DMS153 (cell line): ENCODE measurements at regions not wholly inside any gene's neighbourhood (a gene's known extent, or its start where the extent isn't known, plus 50 kb on each side); places are given as distances from the start of the nearest gene placed in this dataset.

Experiments used
- DNase-seq: peaks from one replicate; lab custom pipeline; 2025; lab: John Stamatoyannopoulos, UW

DNA sequence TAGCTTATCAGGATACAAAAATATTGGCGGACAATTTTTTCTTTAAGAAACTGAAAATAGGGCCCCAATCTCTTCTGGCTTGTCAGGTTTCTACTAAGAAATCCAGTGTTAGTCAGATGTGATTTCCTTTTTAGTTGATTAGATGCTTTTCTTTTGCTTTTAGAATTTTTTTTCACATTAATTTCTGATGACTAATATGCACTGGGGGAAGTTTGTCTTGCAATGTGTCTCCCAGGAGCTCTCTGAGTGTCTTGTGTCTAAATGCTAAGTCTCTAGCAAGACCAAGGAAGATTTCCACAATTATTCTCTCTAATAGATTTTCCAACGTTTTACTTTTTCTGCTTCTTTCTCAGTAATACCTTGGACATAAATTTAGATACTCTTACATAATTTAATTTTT is 559.8 kb upstream of the TYRP1 start:
- no peak for DNase-seq

GRCh38 chr9:12141422-12141821 is 551.8 kb upstream of the TYRP1 start:
- DNase-seq = no peak

DNA sequence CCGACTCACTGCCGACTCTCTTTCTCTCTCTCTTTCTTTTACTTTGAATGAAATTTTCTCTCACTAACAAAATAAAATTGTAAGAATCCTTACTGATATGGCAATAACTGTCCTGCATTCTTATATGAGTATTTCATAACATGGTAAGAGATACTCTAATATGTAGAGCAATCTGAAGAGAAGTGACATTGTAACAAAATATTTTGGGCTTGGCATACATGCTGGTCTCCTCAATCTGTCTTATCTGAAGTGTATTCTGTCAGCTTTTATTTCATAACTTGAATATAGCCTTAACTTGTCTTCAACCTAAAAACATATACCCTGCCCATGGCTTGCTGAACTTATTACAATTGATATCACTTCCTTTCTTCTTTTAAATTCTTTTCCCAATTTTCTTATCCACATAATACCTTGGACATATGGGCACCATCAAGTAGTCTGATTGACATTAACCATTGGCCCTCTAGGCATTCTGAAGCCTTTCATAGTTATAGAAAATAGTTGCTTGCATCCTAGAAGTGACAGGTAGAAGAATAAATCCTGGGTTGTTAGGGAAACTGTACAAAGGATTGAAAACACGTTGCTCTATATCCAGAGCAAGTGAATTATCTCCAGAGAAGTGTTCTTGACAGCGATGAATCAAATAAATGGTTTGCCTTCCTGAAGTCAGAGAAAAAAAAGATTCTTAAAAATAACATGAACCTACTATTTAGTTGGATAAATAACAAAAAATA is 537.6 kb upstream of the TYRP1 start:
- DNase-seq = no peak

GRCh38 chr9:12162181-12162815 is 530.9 kb upstream of the TYRP1 start:
- no peak for DNase-seq

DNA sequence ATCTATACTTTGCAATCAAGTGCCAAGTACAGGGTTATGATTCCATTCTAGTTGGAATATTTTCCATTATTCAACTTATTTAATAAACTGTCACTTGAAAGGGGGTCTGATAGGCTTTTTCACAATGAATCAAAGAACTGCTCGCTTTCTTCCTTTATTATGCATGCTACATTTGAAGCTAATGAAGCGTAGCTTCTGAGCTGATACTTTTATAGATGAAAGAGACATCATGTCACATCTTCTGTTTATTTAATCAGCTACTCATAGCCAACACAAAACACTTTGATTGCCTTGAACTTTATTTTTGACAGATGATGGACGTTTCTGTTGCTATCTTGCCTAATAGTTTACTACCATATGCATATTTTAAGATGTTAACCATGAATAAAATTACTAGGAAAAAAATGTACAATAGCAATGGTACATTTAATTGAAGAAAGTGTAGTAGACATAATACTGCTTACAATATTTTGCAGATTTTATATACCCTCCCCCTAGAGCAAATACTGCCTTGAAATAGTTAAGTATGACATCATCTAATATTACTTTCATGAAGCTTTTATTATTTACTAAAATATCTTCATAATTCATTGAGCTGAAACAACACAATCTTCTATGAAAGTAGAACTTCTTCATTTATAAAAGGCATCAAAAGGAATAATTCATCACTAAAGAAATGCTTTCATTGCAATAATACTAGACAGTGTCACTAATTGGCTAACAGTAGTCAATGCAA is 529.3 kb upstream of the TYRP1 start:
- DNase-seq = no peak

DNA sequence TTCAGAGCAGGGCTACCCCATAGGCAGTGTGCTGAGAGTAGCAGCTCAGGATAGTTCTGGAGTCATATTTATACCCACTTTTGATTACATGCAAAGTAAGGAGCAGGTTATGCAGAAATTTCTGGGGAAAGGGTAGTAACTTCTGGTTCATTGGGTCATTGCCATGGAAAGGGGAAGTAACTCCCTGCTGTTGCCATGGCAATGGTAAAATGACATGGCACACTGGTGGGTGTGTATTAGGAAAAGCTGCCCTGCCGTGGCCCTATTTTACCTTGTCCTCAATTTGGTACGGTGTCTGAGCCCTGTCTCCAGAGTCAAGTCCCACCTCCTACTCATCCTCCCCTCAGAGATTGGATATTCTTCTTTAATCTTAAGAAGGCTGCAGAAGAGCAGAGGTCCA is 526.7 kb upstream of the TYRP1 start:
- DNase-seq = no peak

- DNase-seq = no peak
Observed at GRCh38 chr9:12170456-12170855, 522.7 kb upstream of the TYRP1 start.

GRCh38 chr9:12178634-12179033 is 514.6 kb upstream of the TYRP1 start:
- DNase-seq = no peak

DNA sequence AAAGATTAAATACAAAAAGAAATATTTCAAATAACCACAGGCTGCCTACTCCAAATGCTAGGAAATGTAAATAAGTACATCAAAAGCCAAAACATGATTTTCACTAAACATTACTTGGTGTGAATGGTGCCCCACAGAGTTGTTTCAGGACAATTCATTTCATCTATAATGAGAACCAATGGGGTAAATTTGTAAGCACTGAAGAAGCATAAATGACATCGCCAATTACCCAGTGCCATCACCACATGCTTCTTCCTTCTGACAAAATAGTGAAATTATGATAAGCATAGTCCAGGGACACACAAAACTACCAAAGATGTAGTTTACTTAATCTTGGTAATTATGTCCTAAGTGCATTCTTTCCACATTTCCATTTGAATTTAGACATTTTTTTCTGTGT is 510.4 kb upstream of the TYRP1 start:
- DNase-seq = no peak

- no peak for DNase-seq
Observed at GRCh38 chr9:12183321-12183720, 509.9 kb upstream of the TYRP1 start.

- DNase-seq = peak; percentile 6
Observed at GRCh38 chr9:12185856-12186255, 507.3 kb upstream of the TYRP1 start.

DNA sequence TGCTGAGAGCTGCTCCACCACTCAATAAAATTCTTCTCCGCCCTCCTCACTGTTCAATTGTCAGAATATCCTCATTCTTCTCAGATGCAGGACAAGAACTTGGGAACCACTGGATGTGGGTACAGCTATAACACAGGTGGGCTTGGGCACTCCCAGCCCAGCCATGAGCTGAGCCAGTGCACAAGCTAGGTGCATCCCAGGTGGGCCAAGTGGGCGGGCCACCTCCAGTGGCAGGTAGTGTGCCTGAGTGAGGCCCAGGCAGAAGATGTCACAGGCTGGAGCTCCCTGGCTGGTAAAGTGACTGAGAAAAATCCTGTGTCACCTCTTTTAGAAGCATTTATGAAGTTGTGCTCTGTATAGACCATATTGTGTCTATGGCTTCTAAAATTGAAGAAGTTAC is 501.6 kb upstream of the TYRP1 start:
- no peak for DNase-seq

DNA sequence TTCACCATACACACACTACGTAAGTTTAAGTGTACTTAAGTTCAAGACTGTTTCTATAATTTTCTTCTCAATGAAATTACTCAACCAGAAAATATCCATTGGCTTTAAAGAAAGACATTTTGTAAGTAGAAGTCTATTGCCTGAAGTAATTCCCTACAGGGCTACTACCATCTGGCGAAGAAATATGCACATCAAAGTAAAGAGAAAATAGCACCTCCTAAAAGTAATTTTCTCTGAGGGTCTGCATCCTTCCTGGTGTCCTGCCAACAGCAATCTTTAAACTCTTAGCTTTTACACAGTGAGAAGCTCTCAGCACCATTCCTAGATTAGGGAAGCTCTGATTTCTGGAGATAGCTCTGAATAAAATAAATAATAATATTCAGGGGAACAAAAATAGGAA is 498.5 kb upstream of the TYRP1 start:
- DNase-seq = no peak

GRCh38 chr9:12195456-12195855 is 497.7 kb upstream of the TYRP1 start:
- DNase-seq = no peak

DNA sequence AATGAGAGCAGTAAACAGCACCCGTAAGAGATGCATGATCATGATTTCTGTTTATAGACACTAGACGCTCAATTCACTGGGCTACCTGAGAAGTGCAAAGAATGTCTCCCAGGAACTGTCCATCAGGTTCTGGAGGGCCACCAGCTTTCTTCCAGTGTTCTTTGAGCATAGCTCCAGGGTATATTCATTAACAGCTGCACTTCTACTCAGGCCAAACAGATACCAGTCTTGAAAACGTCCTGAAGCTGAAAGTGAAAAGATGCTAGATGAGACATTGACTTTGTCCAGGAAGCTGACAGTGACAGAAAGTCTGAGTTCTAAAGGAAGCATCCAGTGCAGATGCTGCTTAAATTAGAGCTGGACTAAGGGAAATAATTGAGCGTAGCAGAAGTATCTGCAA is 488.7 kb upstream of the TYRP1 start:
- DNase-seq = no peak

- no peak for DNase-seq
Observed at GRCh38 chr9:12212860-12213259, 480.3 kb upstream of the TYRP1 start.

- DNase-seq = no peak
Observed at GRCh38 chr9:12221470-12221869, 471.7 kb upstream of the TYRP1 start.

DNA sequence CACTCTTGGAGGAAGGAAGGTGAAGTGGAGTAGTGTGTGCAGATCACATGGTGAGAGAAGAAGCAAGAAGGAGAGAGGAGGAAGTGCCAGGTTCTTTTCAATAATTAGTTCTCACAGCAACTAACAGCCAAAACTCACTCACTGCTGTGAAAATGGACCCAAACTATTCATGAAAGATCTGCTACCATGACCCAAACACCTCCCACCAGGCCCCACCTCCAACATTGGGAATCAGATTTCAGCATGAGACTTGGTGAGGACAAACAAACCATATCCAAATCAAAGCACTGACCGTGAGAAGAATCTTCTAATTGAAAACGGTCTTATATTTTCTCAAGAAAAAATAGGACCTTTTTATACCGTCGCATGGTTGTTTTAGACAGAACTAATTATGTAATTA is 468.7 kb upstream of the TYRP1 start:
- DNase-seq = no peak

GRCh38 chr9:12230708-12231107 is 462.5 kb upstream of the TYRP1 start:
- DNase-seq = no peak

- no peak for DNase-seq
Observed at GRCh38 chr9:12231832-12232231, 461.4 kb upstream of the TYRP1 start.

- no peak for DNase-seq
Observed at GRCh38 chr9:12232836-12233235, 460.3 kb upstream of the TYRP1 start.

GRCh38 chr9:12253941-12254340 is 439.2 kb upstream of the TYRP1 start:
- no peak for DNase-seq

- no peak for DNase-seq
Observed at GRCh38 chr9:12266758-12267157, 426.4 kb upstream of the TYRP1 start.
